ENCODE measurements at regions not wholly inside any gene's neighbourhood (a gene's known extent, or its start where the extent isn't known, plus 50 kb on each side); places are given as distances from the start of the nearest gene placed in this dataset.

- ATAC-seq (ENCODE audit: insufficient read depth, low read depth) = no peak
- TF ChIP-seq EZH2 (IDR thresholded peaks at IDR 0.05; ENCODE audit: borderline replicate concordance, low read depth, low read length, severe bottlenecking) (no peak), CTCF (IDR thresholded peaks at IDR 0.05; ENCODE audit: borderline replicate concordance, extremely low read depth, low read length, poor library complexity, severe bottlenecking) (no peak)
- Histone ChIP-seq H3K79me2 (ENCODE audit: insufficient read depth, low read length) (no peaks in the 10 kb centered on the region), H3K4me3 (ENCODE audit: low read depth in 1 of 2, low read length in 2 of 2) (no peak overlapping the region), H3K9ac (ENCODE audit: low read depth, low read length) (no peak overlapping the region), H3K4me2 (ENCODE audit: insufficient read depth, low read length) (no peak overlapping the region), H3K27me3 (ENCODE audit: insufficient read depth, low read length, poor library complexity) (no peaks in the 10 kb centered on the region), H3K27ac (ENCODE audit: low read length) (no peak overlapping the region), H3K4me1 (ENCODE audit: insufficient read depth, low read length) (no peaks in the 10 kb centered on the region), H3K9me3 (ENCODE audit: insufficient read depth, low read length, severe bottlenecking) (no peaks in the 10 kb centered on the region), H4K20me1 (ENCODE audit: insufficient read depth, low read length) (no peaks in the 10 kb centered on the region), H2AFZ (ENCODE audit: low read depth, low read length) (no peak overlapping the region), H3K36me3 (ENCODE audit: insufficient read depth, low read length) (no peaks in the 10 kb centered on the region)
- DNase-seq = no peak
Observed at GRCh38 chr7:119033641-119034040, 809.1 kb downstream of the ANKRD7 start.

- TF ChIP-seq CTCF (IDR thresholded peaks at IDR 0.05; ENCODE audit: borderline replicate concordance, extremely low read depth, low read length, poor library complexity, severe bottlenecking) (no peak), EZH2 (IDR thresholded peaks at IDR 0.05; ENCODE audit: borderline replicate concordance, low read depth, low read length, severe bottlenecking) (no peak)
- Histone ChIP-seq H3K4me2 (ENCODE audit: insufficient read depth, low read length) (no peak overlapping the region), H3K27ac (ENCODE audit: low read length) (no peak overlapping the region), H3K36me3 (ENCODE audit: insufficient read depth, low read length) (no peaks in the 10 kb centered on the region), H3K4me1 (ENCODE audit: insufficient read depth, low read length) (no peaks in the 10 kb centered on the region), H3K27me3 (ENCODE audit: insufficient read depth, low read length, poor library complexity) (no peaks in the 10 kb centered on the region), H3K9ac (ENCODE audit: low read depth, low read length) (no peak overlapping the region), H4K20me1 (ENCODE audit: insufficient read depth, low read length) (no peaks in the 10 kb centered on the region), H2AFZ (ENCODE audit: low read depth, low read length) (no peak overlapping the region), H3K4me3 (ENCODE audit: low read depth in 1 of 2, low read length in 2 of 2) (no peak overlapping the region), H3K9me3 (ENCODE audit: insufficient read depth, low read length, severe bottlenecking) (peaks cover 3% of the 10 kb centered on the region), H3K79me2 (ENCODE audit: insufficient read depth, low read length) (no peaks in the 10 kb centered on the region)
- DNase-seq (no peak), ATAC-seq (ENCODE audit: insufficient read depth, low read depth) (no peak)
Observed at GRCh38 chr7:119037941-119038340, 813.4 kb downstream of the ANKRD7 start.

- Histone ChIP-seq H3K27ac (ENCODE audit: low read length) (no peak overlapping the region), H3K4me2 (ENCODE audit: insufficient read depth, low read length) (no peak overlapping the region), H3K27me3 (ENCODE audit: insufficient read depth, low read length, poor library complexity) (no peaks in the 10 kb centered on the region), H3K9me3 (ENCODE audit: insufficient read depth, low read length, severe bottlenecking) (peaks cover 3% of the 10 kb centered on the region), H3K4me3 (ENCODE audit: low read depth in 1 of 2, low read length in 2 of 2) (no peak overlapping the region), H2AFZ (ENCODE audit: low read depth, low read length) (no peak overlapping the region), H3K9ac (ENCODE audit: low read depth, low read length) (no peak overlapping the region), H3K79me2 (ENCODE audit: insufficient read depth, low read length) (no peaks in the 10 kb centered on the region), H3K4me1 (ENCODE audit: insufficient read depth, low read length) (no peaks in the 10 kb centered on the region), H4K20me1 (ENCODE audit: insufficient read depth, low read length) (no peaks in the 10 kb centered on the region), H3K36me3 (ENCODE audit: insufficient read depth, low read length) (no peaks in the 10 kb centered on the region)
- no peak for TF ChIP-seq CTCF (IDR thresholded peaks at IDR 0.05; ENCODE audit: borderline replicate concordance, extremely low read depth, low read length, poor library complexity, severe bottlenecking)
- TF ChIP-seq EZH2 (IDR thresholded peaks at IDR 0.05; ENCODE audit: borderline replicate concordance, low read depth, low read length, severe bottlenecking) = no peak
- DNase-seq (no peak), ATAC-seq (ENCODE audit: insufficient read depth, low read depth) (no peak)
Observed at GRCh38 chr7:119046068-119046467, 821.6 kb downstream of the ANKRD7 start.

GRCh38 chr7:119065966-119066365 lies 841.5 kb downstream of the ANKRD7 start:
- no peaks in the 10 kb centered on the region for H3K4me1 ChIP-seq (ENCODE audit: insufficient read depth, low read length)
- H3K4me3 ChIP-seq (ENCODE audit: low read depth in 1 of 2, low read length in 2 of 2) = no peak overlapping the region
- H4K20me1 ChIP-seq (ENCODE audit: insufficient read depth, low read length) = no peaks in the 10 kb centered on the region
- TF ChIP-seq CTCF (IDR thresholded peaks at IDR 0.05; ENCODE audit: borderline replicate concordance, extremely low read depth, low read length, poor library complexity, severe bottlenecking) (no peak), EZH2 (IDR thresholded peaks at IDR 0.05; ENCODE audit: borderline replicate concordance, low read depth, low read length, severe bottlenecking) (no peak)
- no peaks in the 10 kb centered on the region for H3K27me3 ChIP-seq (ENCODE audit: insufficient read depth, low read length, poor library complexity)
- no peak overlapping the region for H3K27ac ChIP-seq (ENCODE audit: low read length)
- H3K9ac ChIP-seq (ENCODE audit: low read depth, low read length) = no peak overlapping the region
- H2AFZ ChIP-seq (ENCODE audit: low read depth, low read length) = no peak overlapping the region
- H3K4me2 ChIP-seq (ENCODE audit: insufficient read depth, low read length) = no peak overlapping the region
- no peaks in the 10 kb centered on the region for H3K79me2 ChIP-seq (ENCODE audit: insufficient read depth, low read length)
- DNase-seq (no peak), ATAC-seq (ENCODE audit: insufficient read depth, low read depth) (no peak)
- no peaks in the 10 kb centered on the region for H3K36me3 ChIP-seq (ENCODE audit: insufficient read depth, low read length)
- H3K9me3 ChIP-seq (ENCODE audit: insufficient read depth, low read length, severe bottlenecking) = no peaks in the 10 kb centered on the region

Measured in DND-41 (cell line).